ENCODE measurements at regions not wholly inside any gene's neighbourhood (a gene's known extent, or its start where the extent isn't known, plus 50 kb on each side); places are given as distances from the start of the nearest gene placed in this dataset.

DNA sequence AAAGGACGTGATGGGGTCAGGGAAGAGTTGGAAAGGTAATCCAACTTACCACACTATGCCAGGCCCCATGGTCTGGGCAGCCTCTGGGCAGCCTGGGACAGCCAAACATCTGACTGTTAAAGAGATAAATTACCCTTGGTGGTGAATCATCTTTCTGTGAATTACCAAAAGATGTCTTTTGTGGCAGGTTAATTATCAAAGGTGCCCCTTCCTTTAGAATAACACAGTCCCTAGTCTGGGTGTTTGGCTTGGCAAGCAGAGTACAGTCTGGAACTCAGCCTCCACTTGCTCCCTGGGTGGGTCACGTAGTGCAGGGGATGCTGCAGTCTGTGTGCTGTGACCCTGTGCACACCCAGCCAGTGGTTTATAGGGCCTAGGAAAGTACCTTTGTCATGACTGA is 113.1 kb downstream of the ZNF621 start:
- TF ChIP-seq, protein P1, sequence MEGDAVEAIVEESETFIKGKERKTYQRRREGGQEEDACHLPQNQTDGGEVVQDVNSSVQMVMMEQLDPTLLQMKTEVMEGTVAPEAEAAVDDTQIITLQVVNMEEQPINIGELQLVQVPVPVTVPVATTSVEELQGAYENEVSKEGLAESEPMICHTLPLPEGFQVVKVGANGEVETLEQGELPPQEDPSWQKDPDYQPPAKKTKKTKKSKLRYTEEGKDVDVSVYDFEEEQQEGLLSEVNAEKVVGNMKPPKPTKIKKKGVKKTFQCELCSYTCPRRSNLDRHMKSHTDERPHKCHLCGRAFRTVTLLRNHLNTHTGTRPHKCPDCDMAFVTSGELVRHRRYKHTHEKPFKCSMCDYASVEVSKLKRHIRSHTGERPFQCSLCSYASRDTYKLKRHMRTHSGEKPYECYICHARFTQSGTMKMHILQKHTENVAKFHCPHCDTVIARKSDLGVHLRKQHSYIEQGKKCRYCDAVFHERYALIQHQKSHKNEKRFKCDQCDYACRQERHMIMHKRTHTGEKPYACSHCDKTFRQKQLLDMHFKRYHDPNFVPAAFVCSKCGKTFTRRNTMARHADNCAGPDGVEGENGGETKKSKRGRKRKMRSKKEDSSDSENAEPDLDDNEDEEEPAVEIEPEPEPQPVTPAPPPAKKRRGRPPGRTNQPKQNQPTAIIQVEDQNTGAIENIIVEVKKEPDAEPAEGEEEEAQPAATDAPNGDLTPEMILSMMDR (IDR thresholded peaks at IDR 0.05): no peak
- TF ChIP-seq POLR2A (IDR thresholded peaks at IDR 0.05): no peak

Data from thyroid gland (tissue), 4 donors.